Peyer's patch (tissue), 4 donors: ENCODE measurements at regions not wholly inside any gene's neighbourhood (a gene's known extent, or its start where the extent isn't known, plus 50 kb on each side); places are given as distances from the start of the nearest gene placed in this dataset.
A peak's percentile ranks its signal among the peaks of the same experiment; 100 is the strongest.

ENCODE experiments used
- DNase-seq, 3 donors: peaks; one replicate each; pipeline ENCODE4 v3.0.0-alpha.2; 2017 to 2019
- H3K27ac ChIP-seq, 4 donors: fragments of 200-600 bp; sonication (generic); one replicate each; pipeline ENCODE4 v1.5.1; 2016 to 2019
- H3K27me3 ChIP-seq, 2 donors: fragments of 200-600 bp; sonication (generic); one replicate each; pipeline ENCODE4 v1.5.1; 2019
- H3K36me3 ChIP-seq, 3 donors: fragments of 200-600 bp; sonication (generic); one replicate each; pipeline ENCODE4 v1.5.1; 2016 to 2019
- H3K4me1 ChIP-seq, 4 donors: fragments of 200-600 bp; sonication (generic); one replicate each; pipeline ENCODE4 v1.5.1; 2016 to 2019
- H3K4me3 ChIP-seq, 4 donors: fragments of 200-600 bp; sonication (generic); 1 replicate in 3 of 4; 2 replicates in 1 of 4; pipeline ENCODE4 v1.5.1; 2016 to 2019; ENCODE audit warnings: mild to moderate bottlenecking in 1 of 4
- H3K9me3 ChIP-seq, 4 donors: fragments of 200-600 bp; sonication (generic); one replicate each; pipeline ENCODE4 v1.5.1; 2016 to 2019; ENCODE audit warnings: mild to moderate bottlenecking in 1 of 4
- POLR2A ChIP-seq, 2 donors: fragments of 450-650 bp; IDR thresholded peaks; one replicate each; pipeline ENCODE4 v1.5.1; 2017; ENCODE audit warnings: antibody characterized with exemption in 2 of 2, mild to moderate bottlenecking in 2 of 2, moderate library complexity in 2 of 2
- TF ChIP-seq, protein P1 (sequence below), 6 experiments: fragments of 450-650 bp in 4 of 6; fragments of 200-600 bp in 2 of 6; sonication (generic) in 1 of 6; IDR thresholded peaks; one replicate each; pipeline ENCODE4 v1.5.1; 2017 to 2019; ENCODE audit warnings: antibody characterized with exemption in 6 of 6, mild to moderate bottlenecking in 3 of 6, moderate library complexity in 1 of 6

DNA sequence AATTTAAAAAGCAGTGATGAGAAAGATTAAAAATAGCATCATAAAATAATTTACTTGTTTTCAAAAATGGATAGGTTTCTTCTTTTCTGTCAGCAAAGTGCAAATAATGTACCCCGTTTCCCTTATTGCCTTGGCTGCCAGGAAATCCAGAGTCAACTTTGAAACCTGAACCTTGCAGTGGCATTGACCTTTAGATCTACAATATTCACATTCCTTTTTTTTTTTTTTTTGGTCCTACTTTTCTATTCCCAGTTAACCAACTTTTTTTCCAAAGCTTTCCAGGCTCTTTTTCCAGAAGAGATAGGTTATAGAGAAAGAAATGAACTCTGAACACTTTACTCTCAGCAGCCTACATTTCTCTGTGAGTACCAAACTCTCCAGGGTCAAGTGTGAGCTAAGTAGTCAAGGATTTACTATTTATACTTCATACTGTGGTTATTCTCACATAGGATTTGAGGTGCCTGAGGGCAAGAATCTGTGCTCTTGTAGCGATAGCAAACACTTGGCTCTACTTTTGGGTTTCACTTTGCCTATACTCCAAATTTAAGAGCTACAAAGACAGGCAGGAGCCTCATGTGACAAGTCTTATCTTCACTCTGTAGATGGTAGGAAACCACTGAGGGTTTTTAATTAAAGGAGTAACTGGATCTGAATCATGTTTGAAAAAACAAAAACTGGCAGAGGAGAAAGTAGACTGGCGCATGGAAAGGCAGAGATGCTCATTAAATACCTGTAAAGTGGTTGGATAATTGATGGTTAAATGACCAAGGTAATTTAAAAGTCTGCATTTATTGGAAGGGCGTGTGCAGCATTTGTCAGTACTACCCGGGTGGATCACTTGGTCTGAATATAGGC, 63.2 kb upstream of the TMEM17 start:
- peak overlapping the region in 1 of 4 donors; percentile 47 for H3K27ac ChIP-seq
- no peak overlapping the region for H3K4me3 ChIP-seq
- H3K9me3 ChIP-seq, result no peaks in the 10 kb centered on the region
- DNase-seq, result no peak
- no peaks in the 10 kb centered on the region for H3K36me3 ChIP-seq
- H3K27me3 ChIP-seq, result no peaks in the 10 kb centered on the region
- H3K4me1 ChIP-seq, result peaks cover 0 to 23% (median 0%) of the 10 kb centered on the region in 4 donors
- no peak for TF ChIP-seq POLR2A (IDR thresholded peaks at IDR 0.05)
- TF ChIP-seq, protein P1, sequence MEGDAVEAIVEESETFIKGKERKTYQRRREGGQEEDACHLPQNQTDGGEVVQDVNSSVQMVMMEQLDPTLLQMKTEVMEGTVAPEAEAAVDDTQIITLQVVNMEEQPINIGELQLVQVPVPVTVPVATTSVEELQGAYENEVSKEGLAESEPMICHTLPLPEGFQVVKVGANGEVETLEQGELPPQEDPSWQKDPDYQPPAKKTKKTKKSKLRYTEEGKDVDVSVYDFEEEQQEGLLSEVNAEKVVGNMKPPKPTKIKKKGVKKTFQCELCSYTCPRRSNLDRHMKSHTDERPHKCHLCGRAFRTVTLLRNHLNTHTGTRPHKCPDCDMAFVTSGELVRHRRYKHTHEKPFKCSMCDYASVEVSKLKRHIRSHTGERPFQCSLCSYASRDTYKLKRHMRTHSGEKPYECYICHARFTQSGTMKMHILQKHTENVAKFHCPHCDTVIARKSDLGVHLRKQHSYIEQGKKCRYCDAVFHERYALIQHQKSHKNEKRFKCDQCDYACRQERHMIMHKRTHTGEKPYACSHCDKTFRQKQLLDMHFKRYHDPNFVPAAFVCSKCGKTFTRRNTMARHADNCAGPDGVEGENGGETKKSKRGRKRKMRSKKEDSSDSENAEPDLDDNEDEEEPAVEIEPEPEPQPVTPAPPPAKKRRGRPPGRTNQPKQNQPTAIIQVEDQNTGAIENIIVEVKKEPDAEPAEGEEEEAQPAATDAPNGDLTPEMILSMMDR (IDR thresholded peaks at IDR 0.05), result no peak

DNA sequence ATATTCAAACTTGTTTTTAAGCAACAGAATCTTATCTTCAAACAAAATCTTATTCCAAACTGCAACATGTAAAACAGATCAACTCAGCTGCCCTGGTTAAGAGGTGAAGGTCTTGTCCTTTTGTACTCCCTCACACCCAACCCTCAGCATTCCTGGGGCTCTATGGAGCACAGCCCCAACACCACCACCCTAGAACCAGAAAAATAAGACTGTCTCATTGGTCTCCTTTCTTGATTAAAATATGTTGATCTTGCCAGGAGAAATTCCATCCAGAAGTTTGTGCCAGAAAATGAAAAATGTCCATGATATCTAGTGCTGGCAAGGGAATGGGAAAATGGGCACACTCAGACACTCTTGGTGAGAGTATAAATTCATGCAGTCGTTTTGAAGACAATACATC, 62.1 kb upstream of the TMEM17 start:
- no peaks in the 10 kb centered on the region for H3K9me3 ChIP-seq
- H3K36me3 ChIP-seq, result no peaks in the 10 kb centered on the region
- no peaks in the 10 kb centered on the region for H3K27me3 ChIP-seq
- no peak overlapping the region for H3K27ac ChIP-seq
- peaks cover 0 to 23% (median 0%) of the 10 kb centered on the region in 4 donors for H3K4me1 ChIP-seq
- DNase-seq, result no peak
- no peak for TF ChIP-seq POLR2A (IDR thresholded peaks at IDR 0.05)
- TF ChIP-seq, protein P1 (IDR thresholded peaks at IDR 0.05), result no peak
- H3K4me3 ChIP-seq, result no peak overlapping the region

DNA sequence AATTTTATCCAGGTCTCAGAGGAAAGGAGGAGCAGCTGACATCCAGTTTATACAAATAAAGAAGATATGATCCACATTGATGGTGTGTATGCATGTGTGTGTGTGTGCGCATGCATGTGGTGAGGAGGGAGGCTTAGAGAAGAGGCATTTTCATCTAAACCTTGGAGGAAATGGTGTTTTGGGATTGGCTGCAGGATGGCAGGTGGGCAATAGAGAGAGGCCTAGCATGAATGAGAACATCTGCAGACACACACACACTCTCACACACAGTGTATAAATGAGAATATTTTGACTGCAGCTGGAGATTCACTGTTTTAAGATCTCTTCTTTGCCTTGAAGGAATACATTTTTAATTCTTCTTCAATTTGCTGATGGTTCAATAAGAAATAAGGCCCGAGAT, 61.7 kb upstream of the TMEM17 start:
- H3K36me3 ChIP-seq, result no peaks in the 10 kb centered on the region
- H3K9me3 ChIP-seq, result no peaks in the 10 kb centered on the region
- no peak for TF ChIP-seq POLR2A (IDR thresholded peaks at IDR 0.05)
- TF ChIP-seq, protein P1 (IDR thresholded peaks at IDR 0.05), result no peak
- H3K27ac ChIP-seq, result no peak overlapping the region
- DNase-seq, result no peak
- H3K4me3 ChIP-seq, result no peak overlapping the region
- H3K4me1 ChIP-seq, result peaks cover 0 to 23% (median 0%) of the 10 kb centered on the region in 4 donors
- H3K27me3 ChIP-seq, result no peaks in the 10 kb centered on the region

DNA sequence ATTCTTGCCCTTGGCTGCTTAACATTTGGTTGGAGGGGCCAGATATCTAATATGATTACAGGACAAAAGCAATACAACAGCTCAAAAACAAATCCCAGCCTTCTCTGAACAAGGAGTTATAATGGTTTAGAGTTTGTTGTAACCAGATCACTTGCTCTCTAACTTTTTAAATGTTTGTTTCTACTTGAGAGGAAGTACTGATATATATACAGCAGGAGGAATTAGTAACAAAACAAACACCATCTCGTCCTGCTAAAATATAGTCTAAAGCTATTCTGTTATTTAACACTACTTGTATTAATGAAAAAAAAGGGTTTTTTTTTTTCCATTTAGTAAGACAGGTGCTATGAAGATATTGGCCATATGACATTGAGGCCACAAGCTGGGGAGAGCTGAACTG, 60.9 kb upstream of the TMEM17 start:
- no peaks in the 10 kb centered on the region for H3K9me3 ChIP-seq
- peaks cover 0 to 23% (median 0%) of the 10 kb centered on the region in 4 donors for H3K4me1 ChIP-seq
- no peak overlapping the region for H3K4me3 ChIP-seq
- TF ChIP-seq, protein P1 (IDR thresholded peaks at IDR 0.05), result no peak
- TF ChIP-seq POLR2A (IDR thresholded peaks at IDR 0.05), result no peak
- H3K27me3 ChIP-seq, result no peaks in the 10 kb centered on the region
- no peaks in the 10 kb centered on the region for H3K36me3 ChIP-seq
- no peak for DNase-seq
- no peak overlapping the region for H3K27ac ChIP-seq

DNA sequence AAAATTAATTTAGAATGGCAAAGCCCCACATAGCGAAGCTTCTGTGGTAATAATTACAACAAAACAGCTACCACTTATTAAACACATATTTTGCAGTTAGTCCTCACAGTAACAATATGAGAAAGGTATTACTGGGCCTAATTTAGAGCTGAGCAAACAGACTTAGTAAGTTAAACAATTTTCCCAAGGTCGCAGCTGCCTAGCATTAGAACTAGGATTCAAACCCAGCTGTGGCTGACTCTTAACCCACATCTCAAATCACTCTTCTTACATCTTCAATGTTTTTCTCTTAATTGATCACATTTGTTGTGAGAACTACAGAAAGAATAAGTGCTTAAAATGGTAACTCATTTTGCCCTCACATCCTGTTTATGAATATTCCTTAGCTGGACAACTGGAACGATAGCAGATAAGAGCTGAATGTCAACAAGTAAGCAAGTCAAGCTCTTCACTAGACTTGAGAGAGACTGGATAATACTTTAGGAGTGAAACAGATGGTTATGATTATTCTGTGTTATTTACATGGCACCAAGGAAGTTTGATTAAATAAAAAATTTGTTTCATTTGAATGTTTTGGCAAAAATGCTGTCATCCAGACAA, 59.4 kb upstream of the TMEM17 start:
- Histone ChIP-seq H3K27ac (no peak overlapping the region), H3K4me3 (no peak overlapping the region), H3K4me1 (peaks cover 0 to 15% (median 0%) of the 10 kb centered on the region in 4 donors), H3K27me3 (no peaks in the 10 kb centered on the region), H3K9me3 (no peaks in the 10 kb centered on the region), H3K36me3 (no peaks in the 10 kb centered on the region)
- DNase-seq, result no peak
- no peak for TF ChIP-seq POLR2A (IDR thresholded peaks at IDR 0.05)
- TF ChIP-seq, protein P1 (IDR thresholded peaks at IDR 0.05), result no peak
